Lower lobe of right lung (tissue), 2 donors: ENCODE measurements at regions not wholly inside any gene's neighbourhood (a gene's known extent, or its start where the extent isn't known, plus 50 kb on each side); places are given as distances from the start of the nearest gene placed in this dataset.

Experiments
- ATAC-seq, 2 donors: fragments of 200-7000 bp; cut with Tn5 transposase; one replicate each; pipeline ENCODE4 v1.9.1; 2020 to 2022; ENCODE audit warnings: mild to moderate bottlenecking in 2 of 2, moderate library complexity in 2 of 2
- DNase-seq: peaks from one replicate; pipeline ENCODE4 v3.0.0-alpha.2; 2020
- H3K27ac ChIP-seq: fragments of 200-600 bp; one replicate; pipeline ENCODE4 v1.8.0; 2022
- H3K27me3 ChIP-seq: fragments of 200-600 bp; one replicate; pipeline ENCODE4 v1.8.0; 2022; ENCODE audit warnings: low read depth
- H3K36me3 ChIP-seq: fragments of 200-600 bp; one replicate; pipeline ENCODE4 v1.8.0; 2022; ENCODE audit warnings: mild to moderate bottlenecking
- H3K4me1 ChIP-seq: fragments of 200-600 bp; one replicate; pipeline ENCODE4 v1.8.0; 2022
- H3K4me3 ChIP-seq: fragments of 200-600 bp; one replicate; pipeline ENCODE4 v1.8.0; 2022; ENCODE audit warnings: mild to moderate bottlenecking
- H3K9me3 ChIP-seq: fragments of 200-600 bp; one replicate; pipeline ENCODE4 v1.8.0; 2022
- intact Hi-C: fragments of 100-400 bp; cut with DNase I; formaldehyde crosslinking; loops from one replicate; pipeline ENCODE4 v1.11.0; 2022
- TF ChIP-seq, protein P1 (sequence below): fragments of 200-600 bp; IDR thresholded peaks from one replicate; pipeline ENCODE4 v1.8.0; 2022; ENCODE audit warnings: antibody characterized with exemption, mild to moderate bottlenecking
- donor health status: DM: no; HTN: yes; CAD: no; lungs with severe emphysema.

DNA sequence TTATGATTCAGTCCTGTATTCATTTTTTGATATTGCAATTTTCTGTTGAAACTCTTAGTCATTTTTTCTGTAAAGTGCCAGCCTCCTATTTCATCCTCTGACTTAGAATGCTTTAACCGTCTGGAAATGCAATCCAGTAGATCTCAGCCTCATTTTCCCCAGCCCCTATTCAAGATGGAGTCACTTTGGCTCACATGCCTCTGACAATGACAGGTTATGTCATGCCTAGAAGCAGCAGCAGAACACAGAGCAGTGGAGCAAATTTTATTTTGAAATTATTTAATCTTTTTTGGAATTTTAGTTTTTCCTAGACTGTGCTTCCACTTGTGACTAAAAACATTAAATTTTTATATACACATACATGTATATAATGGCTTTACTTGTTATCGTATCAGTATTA is 1053.2 kb downstream of the TAF11L14 start:
- DNase-seq, result no peak
- intact Hi-C loops, result no loop called here
- TF ChIP-seq, protein P1, sequence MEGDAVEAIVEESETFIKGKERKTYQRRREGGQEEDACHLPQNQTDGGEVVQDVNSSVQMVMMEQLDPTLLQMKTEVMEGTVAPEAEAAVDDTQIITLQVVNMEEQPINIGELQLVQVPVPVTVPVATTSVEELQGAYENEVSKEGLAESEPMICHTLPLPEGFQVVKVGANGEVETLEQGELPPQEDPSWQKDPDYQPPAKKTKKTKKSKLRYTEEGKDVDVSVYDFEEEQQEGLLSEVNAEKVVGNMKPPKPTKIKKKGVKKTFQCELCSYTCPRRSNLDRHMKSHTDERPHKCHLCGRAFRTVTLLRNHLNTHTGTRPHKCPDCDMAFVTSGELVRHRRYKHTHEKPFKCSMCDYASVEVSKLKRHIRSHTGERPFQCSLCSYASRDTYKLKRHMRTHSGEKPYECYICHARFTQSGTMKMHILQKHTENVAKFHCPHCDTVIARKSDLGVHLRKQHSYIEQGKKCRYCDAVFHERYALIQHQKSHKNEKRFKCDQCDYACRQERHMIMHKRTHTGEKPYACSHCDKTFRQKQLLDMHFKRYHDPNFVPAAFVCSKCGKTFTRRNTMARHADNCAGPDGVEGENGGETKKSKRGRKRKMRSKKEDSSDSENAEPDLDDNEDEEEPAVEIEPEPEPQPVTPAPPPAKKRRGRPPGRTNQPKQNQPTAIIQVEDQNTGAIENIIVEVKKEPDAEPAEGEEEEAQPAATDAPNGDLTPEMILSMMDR, result no peak
- Histone ChIP-seq H3K27ac (no peak overlapping the region), H3K4me3 (no peak overlapping the region), H3K9me3 (no peaks in the 10 kb centered on the region), H3K27me3 (no peaks in the 10 kb centered on the region), H3K36me3 (no peaks in the 10 kb centered on the region), H3K4me1 (no peaks in the 10 kb centered on the region)
- no peak for ATAC-seq

DNA sequence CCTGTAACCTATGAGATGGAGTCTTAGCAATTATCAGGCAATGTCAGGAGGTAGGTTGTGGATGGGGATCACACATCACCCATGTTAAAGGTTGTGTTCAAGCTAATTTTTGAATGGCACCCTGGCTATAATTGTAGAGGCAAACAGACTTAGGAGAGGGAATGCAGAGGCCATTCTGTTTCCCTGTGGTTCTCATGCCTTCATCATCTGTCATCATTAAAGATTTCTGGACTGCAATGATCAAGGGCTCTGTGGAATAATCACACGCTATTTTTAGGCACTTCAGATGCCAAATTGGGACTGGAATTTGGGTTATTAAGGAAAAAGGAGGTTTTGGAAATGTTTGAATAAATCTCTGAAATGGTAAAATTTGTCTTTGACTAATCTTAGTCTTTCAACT is 1065.4 kb downstream of the TAF11L14 start:
- intact Hi-C loops, result loop anchor here (10.0 kb wide), 2 partner anchors 235 to 305 kb away; no protein-coding TSS in a partner anchor
- no peak overlapping the region for H3K27ac ChIP-seq
- TF ChIP-seq, protein P1, result no peak
- no peaks in the 10 kb centered on the region for H3K9me3 ChIP-seq
- no peaks in the 10 kb centered on the region for H3K4me1 ChIP-seq
- H3K36me3 ChIP-seq, result no peaks in the 10 kb centered on the region
- H3K4me3 ChIP-seq, result no peak overlapping the region
- ATAC-seq, result no peak
- no peaks in the 10 kb centered on the region for H3K27me3 ChIP-seq
- DNase-seq, result no peak

DNA sequence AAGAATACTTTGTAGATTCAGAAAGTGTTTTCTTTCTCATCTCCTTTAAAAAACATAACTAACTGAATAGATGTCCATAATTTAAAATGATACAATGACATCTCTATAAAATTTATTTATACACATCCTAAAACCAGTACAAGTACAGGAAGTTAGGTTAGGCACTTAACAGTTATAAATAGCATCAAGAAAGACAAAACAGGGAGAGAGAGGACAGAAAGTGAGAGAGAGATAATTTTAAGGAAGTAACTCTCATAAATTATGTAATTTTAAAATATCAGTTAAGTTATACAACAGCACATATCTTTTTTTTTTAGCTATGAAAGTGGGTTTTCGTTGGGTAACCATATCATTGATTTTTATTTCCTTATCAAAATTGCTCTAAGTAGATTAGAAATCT is 1068.6 kb downstream of the TAF11L14 start:
- TF ChIP-seq, protein P1, result no peak
- Histone ChIP-seq H3K27ac (no peak overlapping the region), H3K9me3 (no peaks in the 10 kb centered on the region), H3K36me3 (no peaks in the 10 kb centered on the region), H3K4me3 (no peak overlapping the region), H3K4me1 (no peaks in the 10 kb centered on the region), H3K27me3 (no peaks in the 10 kb centered on the region)
- ATAC-seq (no peak), DNase-seq (no peak)
- intact Hi-C loops, result no loop called here

DNA sequence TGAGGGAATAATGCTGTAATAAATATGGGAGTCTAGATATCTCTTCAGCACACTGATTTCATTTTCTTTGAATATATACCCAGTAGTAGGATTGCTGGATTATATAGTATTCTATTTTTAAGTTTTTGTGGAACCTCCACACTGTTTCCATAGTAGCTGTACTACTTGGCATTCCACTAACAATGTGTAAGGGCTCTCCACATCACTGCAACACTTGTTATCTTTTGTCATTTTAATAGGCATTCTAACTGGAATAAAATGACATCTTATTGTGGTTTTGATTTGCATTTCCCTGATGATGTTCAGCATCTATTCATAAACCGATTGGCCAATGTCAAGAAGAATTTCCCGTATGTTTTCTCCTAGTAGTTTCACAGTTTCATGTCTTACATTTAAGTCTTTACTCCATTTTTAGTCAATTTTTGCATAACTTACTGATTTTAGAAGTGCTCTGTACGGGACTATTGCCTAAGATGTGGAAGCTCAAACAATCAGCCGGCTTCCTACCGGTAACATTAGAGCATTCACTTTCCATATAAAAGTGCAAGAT is 1078.8 kb downstream of the TAF11L14 start:
- DNase-seq, result no peak

DNA sequence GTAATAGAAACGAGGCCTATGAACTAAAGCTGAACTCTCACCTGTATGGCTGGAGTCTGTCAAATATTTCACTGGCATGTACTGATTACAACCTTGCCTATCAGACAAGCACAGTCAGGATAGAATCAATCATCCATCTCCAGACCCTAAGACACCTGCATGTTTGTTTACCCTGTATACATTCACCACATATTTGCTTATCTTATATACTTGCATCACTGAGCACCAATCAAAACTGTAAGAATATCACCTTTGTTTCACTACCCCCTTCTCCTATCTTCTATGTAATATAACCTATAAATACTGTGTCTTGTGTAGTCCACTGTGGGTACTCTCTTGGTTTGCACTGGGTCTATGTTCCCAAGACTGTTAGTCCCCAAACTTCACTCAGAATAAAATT is 1085.7 kb downstream of the TAF11L14 start:
- intact Hi-C loops, result no loop called here
- TF ChIP-seq, protein P1, result no peak
- ATAC-seq (no peak), DNase-seq (no peak)
- no peaks in the 10 kb centered on the region for H3K9me3 ChIP-seq
- no peaks in the 10 kb centered on the region for H3K36me3 ChIP-seq
- no peaks in the 10 kb centered on the region for H3K27me3 ChIP-seq
- no peak overlapping the region for H3K27ac ChIP-seq
- no peak overlapping the region for H3K4me3 ChIP-seq
- no peaks in the 10 kb centered on the region for H3K4me1 ChIP-seq

More for the DNA sequence above, 1078.8 kb downstream of the TAF11L14 start:
- Histone ChIP-seq H3K4me1 (no peaks in the 10 kb centered on the region), H3K27me3 (no peaks in the 10 kb centered on the region), H3K36me3 (no peaks in the 10 kb centered on the region), H3K4me3 (no peak overlapping the region), H3K27ac (no peak overlapping the region), H3K9me3 (no peaks in the 10 kb centered on the region)
- intact Hi-C loops, result no loop called here
- TF ChIP-seq, protein P1, result no peak
- no peak for ATAC-seq
